Lung (tissue), 11 donors: ENCODE measurements at regions not wholly inside any gene's neighbourhood (a gene's known extent, or its start where the extent isn't known, plus 50 kb on each side); places are given as distances from the start of the nearest gene placed in this dataset.

Source experiments
- ATAC-seq: fragments of 200-7000 bp; cut with Tn5 transposase; one replicate; pipeline ENCODE4 v1.9.1; 2020; ENCODE audit warnings: moderate number of reproducible peaks; ENCODE audit not compliant: insufficient read depth, low FRiP score
- DNase-seq, 3 donors: peaks; one replicate each; pipeline ENCODE4 v3.0.0-alpha.2; 2013 to 2017
- H3K27ac ChIP-seq, 2 donors: one replicate each; pipeline ENCODE4 v1.5.1; 2013; ENCODE audit warnings: mild to moderate bottlenecking in 2 of 2, moderate library complexity in 2 of 2, control low read depth in 1 of 2, inconsistent platforms in 1 of 2, low read depth in 1 of 2, low read length in 1 of 2
- H3K27me3 ChIP-seq, 3 donors: one replicate each; pipeline ENCODE4 v1.5.1; 2013; ENCODE audit warnings: low read length in 2 of 3; ENCODE audit not compliant: control insufficient read depth in 3 of 3, insufficient read depth in 3 of 3
- H3K36me3 ChIP-seq, 4 donors: one replicate each; pipeline ENCODE4 v1.5.1; 2013; ENCODE audit warnings: low read length in 4 of 4, mild to moderate bottlenecking in 1 of 4, moderate library complexity in 1 of 4; ENCODE audit not compliant: control insufficient read depth in 4 of 4, insufficient read depth in 4 of 4
- H3K4me1 ChIP-seq, 5 donors: one replicate each; pipeline ENCODE4 v1.5.1; 2013; ENCODE audit warnings: low read length in 5 of 5, mild to moderate bottlenecking in 2 of 5, moderate library complexity in 1 of 5; ENCODE audit not compliant: control insufficient read depth in 5 of 5, insufficient read depth in 5 of 5
- H3K4me3 ChIP-seq: one replicate; pipeline ENCODE4 v1.5.1; 2013; ENCODE audit warnings: mild to moderate bottlenecking, control low read depth, moderate library complexity
- H3K9ac ChIP-seq, 2 donors: one replicate each; pipeline ENCODE4 v1.5.1; 2013; ENCODE audit warnings: low read length in 2 of 2, control low read depth in 1 of 2; ENCODE audit not compliant: insufficient read depth in 1 of 2
- H3K9me3 ChIP-seq, 4 donors: one replicate each; pipeline ENCODE4 v1.5.1; 2013; ENCODE audit warnings: low read length in 3 of 4, mild to moderate bottlenecking in 1 of 4, moderate library complexity in 1 of 4; ENCODE audit not compliant: control insufficient read depth in 4 of 4, insufficient read depth in 3 of 4
- WGBS, 2 donors: extraction: QIAGEN DNeasy Blood & Tissue Kit; methylation state at CpG; one replicate each; pipeline ENCODE4 v1.1.7; 2013; 5-methylcytosine and 5-hydroxymethylcytosine counted together
- TF ChIP-seq, protein P1 (sequence below): IDR thresholded peaks from 2 replicates; pipeline ENCODE4 v1.5.1; 2012; ENCODE audit warnings: mild to moderate bottlenecking; ENCODE audit errors: control extremely low read depth, extremely low read depth
- donor health status: control.
- donor health status: control.
- donor health status: Bipolar disorder and iron deficiency.
- donor health status: healthy.
- donor health status: DM: yes; HTN: yes; CAD: no.

DNA sequence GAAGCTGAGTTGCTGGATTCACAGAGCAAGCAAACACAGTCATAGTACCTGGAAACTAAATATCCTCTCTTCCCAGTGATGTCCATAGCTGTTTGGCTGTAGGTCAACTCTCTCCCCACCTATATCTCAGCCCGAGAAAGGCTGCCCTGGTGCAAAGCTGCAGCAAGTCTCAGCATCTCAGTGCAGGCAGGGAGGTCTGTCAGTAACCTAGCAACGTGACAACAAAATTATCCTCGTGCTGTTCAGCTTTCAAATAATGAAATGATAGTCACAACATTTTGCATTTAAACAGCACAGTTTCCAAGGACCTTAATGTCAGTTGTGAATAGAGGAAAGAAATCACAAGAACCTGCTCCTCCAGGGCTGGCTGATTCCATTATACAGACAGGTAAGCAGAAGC is 83.6 kb downstream of the CHST2 start:
- Histone ChIP-seq H3K4me1 (peaks cover 0 to 26% (median 0%) of the 10 kb centered on the region in 5 donors), H3K4me3 (no peak overlapping the region), H3K36me3 (no peaks in the 10 kb centered on the region), H3K9me3 (peaks cover 0 to 2% (median 0%) of the 10 kb centered on the region in 4 donors), H3K27me3 (no peaks in the 10 kb centered on the region), H3K27ac (no peak overlapping the region), H3K9ac (no peak overlapping the region)
- 68 to 82% methylated on average over 3 of the region's 3 CpGs for WGBS, 2 donors
- TF ChIP-seq, protein P1, sequence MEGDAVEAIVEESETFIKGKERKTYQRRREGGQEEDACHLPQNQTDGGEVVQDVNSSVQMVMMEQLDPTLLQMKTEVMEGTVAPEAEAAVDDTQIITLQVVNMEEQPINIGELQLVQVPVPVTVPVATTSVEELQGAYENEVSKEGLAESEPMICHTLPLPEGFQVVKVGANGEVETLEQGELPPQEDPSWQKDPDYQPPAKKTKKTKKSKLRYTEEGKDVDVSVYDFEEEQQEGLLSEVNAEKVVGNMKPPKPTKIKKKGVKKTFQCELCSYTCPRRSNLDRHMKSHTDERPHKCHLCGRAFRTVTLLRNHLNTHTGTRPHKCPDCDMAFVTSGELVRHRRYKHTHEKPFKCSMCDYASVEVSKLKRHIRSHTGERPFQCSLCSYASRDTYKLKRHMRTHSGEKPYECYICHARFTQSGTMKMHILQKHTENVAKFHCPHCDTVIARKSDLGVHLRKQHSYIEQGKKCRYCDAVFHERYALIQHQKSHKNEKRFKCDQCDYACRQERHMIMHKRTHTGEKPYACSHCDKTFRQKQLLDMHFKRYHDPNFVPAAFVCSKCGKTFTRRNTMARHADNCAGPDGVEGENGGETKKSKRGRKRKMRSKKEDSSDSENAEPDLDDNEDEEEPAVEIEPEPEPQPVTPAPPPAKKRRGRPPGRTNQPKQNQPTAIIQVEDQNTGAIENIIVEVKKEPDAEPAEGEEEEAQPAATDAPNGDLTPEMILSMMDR: no peak
- no peak for ATAC-seq
- peak in 2 of 3 donors; percentile 56 to 58 for DNase-seq

DNA sequence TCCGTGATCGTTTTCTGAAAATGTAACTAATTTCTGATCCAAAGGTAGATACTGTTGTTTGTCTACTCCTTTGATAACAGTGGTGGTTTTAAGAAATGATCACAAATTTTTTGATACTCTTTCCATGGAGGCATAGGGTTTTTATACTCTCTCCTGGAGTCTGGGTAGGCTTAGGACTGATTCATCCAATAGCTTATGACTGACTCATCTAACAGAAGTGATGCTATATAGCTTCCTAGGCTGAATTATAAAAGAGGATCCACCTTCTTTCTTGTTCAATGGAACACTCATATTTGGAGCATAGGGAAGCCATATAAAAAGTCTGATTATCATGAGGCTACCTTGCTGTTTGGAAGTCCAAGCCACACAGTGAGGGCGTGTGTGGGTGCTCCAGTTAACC is 84.3 kb downstream of the CHST2 start:
- Histone ChIP-seq H3K36me3 (no peaks in the 10 kb centered on the region), H3K27ac (no peak overlapping the region), H3K27me3 (no peaks in the 10 kb centered on the region), H3K9me3 (peaks cover 0 to 2% (median 0%) of the 10 kb centered on the region in 4 donors), H3K4me3 (no peak overlapping the region), H3K4me1 (peaks cover 0 to 26% (median 0%) of the 10 kb centered on the region in 5 donors), H3K9ac (no peak overlapping the region)
- ATAC-seq (no peak), DNase-seq (no peak)
- 79 to 97% methylated on average over 3 of the region's 3 CpGs for WGBS, 2 donors
- TF ChIP-seq, protein P1: no peak

DNA sequence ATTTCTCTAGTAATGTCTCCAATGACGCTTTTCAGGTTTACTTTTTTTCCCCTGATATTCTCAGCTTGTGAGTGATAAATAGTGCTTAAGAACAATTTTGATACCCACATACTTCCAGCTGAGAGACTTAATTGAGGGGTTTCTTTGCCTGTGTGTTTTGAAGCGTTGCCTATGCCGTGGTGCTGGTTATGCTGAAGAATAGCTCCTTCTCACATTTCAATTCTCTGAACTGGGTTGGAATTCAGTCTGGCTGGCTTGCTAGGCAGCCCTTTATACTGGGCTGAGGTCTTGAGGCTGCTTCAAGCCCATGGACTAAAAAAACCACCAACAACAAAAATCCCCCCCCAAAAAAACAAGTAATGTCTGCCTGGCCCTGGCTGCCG is 87.4 kb downstream of the CHST2 start:
- ATAC-seq (no peak), DNase-seq (no peak)
- no peaks in the 10 kb centered on the region for H3K27me3 ChIP-seq
- WGBS, 2 donors: 81 to 94% methylated on average over 4 of the region's 4 CpGs
- TF ChIP-seq, protein P1: no peak
- H3K27ac ChIP-seq: no peak overlapping the region
- peaks cover 0 to 23% (median 3%) of the 10 kb centered on the region in 5 donors for H3K4me1 ChIP-seq
- H3K36me3 ChIP-seq: no peaks in the 10 kb centered on the region
- H3K4me3 ChIP-seq: no peak overlapping the region
- peaks cover 0 to 2% (median 0%) of the 10 kb centered on the region in 4 donors for H3K9me3 ChIP-seq
- H3K9ac ChIP-seq: no peak overlapping the region

DNA sequence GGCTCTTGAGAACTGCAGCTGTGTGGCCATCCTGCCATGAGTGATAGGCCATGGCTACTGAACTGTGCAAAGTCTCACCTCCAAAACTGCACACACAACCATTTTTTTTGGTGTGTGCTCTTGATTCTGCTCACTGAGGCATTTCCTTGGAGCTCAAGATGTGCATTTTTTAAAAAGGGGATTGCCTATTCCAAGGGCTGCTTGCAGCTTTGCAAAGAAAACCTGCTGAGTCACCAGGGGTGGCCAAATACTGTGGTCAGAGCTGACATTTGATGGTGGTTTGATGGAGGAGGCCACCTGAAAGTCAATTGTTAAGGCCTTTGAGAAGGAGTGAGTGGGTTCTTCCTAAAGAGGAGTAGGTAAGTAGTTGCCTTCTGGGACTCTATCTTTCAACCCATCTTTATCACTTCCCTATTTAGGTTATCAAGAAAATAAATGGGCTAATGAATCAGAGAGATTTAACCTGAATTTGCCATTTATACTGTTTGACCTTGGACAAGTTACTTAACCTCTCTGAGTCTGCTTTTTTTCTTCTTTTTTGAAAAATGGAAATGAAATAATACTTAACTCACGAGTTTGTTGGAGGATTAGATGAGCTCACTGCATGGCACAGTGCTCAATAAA is 87.9 kb downstream of the CHST2 start:
- TF ChIP-seq, protein P1: no peak
- no peak for ATAC-seq
- Histone ChIP-seq H3K4me1 (peaks cover 0 to 18% (median 3%) of the 10 kb centered on the region in 5 donors), H3K36me3 (no peaks in the 10 kb centered on the region), H3K4me3 (no peak overlapping the region), H3K27me3 (no peaks in the 10 kb centered on the region), H3K27ac (no peak overlapping the region), H3K9ac (no peak overlapping the region), H3K9me3 (peaks cover 0 to 2% (median 0%) of the 10 kb centered on the region in 4 donors)
- 90 to 92% methylated on average over 1 of the region's 1 CpG for WGBS, 2 donors
- DNase-seq: no peak
